Breast epithelium (tissue), 4 donors: ENCODE measurements at regions not wholly inside any gene's neighbourhood (a gene's known extent, or its start where the extent isn't known, plus 50 kb on each side); places are given as distances from the start of the nearest gene placed in this dataset.

Source experiments
- DNase-seq, 2 donors: peaks; one replicate each; pipeline ENCODE4 v3.0.0-alpha.2; 2019; ENCODE audit warnings: low spot score in 2 of 2
- H3K27ac ChIP-seq, 2 donors: fragments of 200-600 bp; sonication (generic) in 1 of 2; one replicate each; pipeline ENCODE4 v1.5.1; 2016 to 2019; ENCODE audit warnings: mild to moderate bottlenecking in 1 of 2
- H3K27me3 ChIP-seq, 2 donors: fragments of 200-600 bp; sonication (generic) in 1 of 2; one replicate each; pipeline versions ENCODE4 v1.5.1 to v1.6.0; 2017 to 2019; ENCODE audit warnings: control low read depth in 1 of 2, mild to moderate bottlenecking in 1 of 2
- H3K36me3 ChIP-seq: fragments of 200-600 bp; one replicate; pipeline ENCODE4 v1.5.1; 2019
- H3K4me1 ChIP-seq, 2 donors: fragments of 200-600 bp; sonication (generic); one replicate each; pipeline ENCODE4 v1.5.1; 2016 to 2019; ENCODE audit warnings: control low read depth in 1 of 2
- H3K4me3 ChIP-seq, 3 donors: fragments of 200-600 bp; sonication (generic); 1 replicate in 2 of 3; 2 replicates in 1 of 3; pipeline ENCODE4 v1.5.1; 2016 to 2019; ENCODE audit warnings: mild to moderate bottlenecking in 3 of 3, moderate library complexity in 2 of 3
- H3K9me3 ChIP-seq, 2 donors: fragments of 200-600 bp; sonication (generic) in 1 of 2; one replicate each; pipeline ENCODE4 v1.5.1; 2016 to 2019; ENCODE audit warnings: control low read depth in 1 of 2
- CTCF ChIP-seq, 3 donors: fragments of 450-650 bp; IDR thresholded peaks; one replicate each; pipeline ENCODE4 v1.5.1; 2016 to 2017; ENCODE audit warnings: antibody characterized with exemption in 3 of 3, mild to moderate bottlenecking in 3 of 3, moderate library complexity in 3 of 3
- POLR2A ChIP-seq: fragments of 450-650 bp; IDR thresholded peaks from one replicate; pipeline ENCODE4 v1.6.1; 2016; ENCODE audit warnings: antibody characterized with exemption, mild to moderate bottlenecking, moderate library complexity
- POLR2AphosphoS5 ChIP-seq, 3 donors: sonication (generic); formaldehyde crosslinking; IDR thresholded peaks; one replicate each; pipeline ENCODE4 v1.6.1; 2017; ENCODE audit warnings: antibody characterized with exemption in 3 of 3
- intact Hi-C: fragments of 100-400 bp; cut with DNase I; formaldehyde crosslinking; loops from one replicate; pipeline ENCODE4 v1.15.1; 2023; ENCODE audit warnings: low total_unique reads

- DNase-seq: no peak
- Histone ChIP-seq H3K4me3 (no peak overlapping the region), H3K9me3 (no peaks in the 10 kb centered on the region), H3K27me3 (no peaks in the 10 kb centered on the region), H3K27ac (no peak overlapping the region), H3K36me3 (no peaks in the 10 kb centered on the region), H3K4me1 (no peaks in the 10 kb centered on the region)
- no peak for TF ChIP-seq POLR2AphosphoS5 (IDR thresholded peaks at IDR 0.05)
- no peak for TF ChIP-seq POLR2A
- TF ChIP-seq CTCF (IDR thresholded peaks at IDR 0.05): no peak
- intact Hi-C loops: no loop called here
Measured at GRCh38 chr9:118957585-118957984, 411.6 kb downstream of the BRINP1 start.

GRCh38 chr9:118959366-118959765 lies 409.9 kb downstream of the BRINP1 start:
- H3K4me3 ChIP-seq: no peak overlapping the region
- no peaks in the 10 kb centered on the region for H3K4me1 ChIP-seq
- H3K27ac ChIP-seq: no peak overlapping the region
- no peaks in the 10 kb centered on the region for H3K9me3 ChIP-seq
- no peaks in the 10 kb centered on the region for H3K27me3 ChIP-seq
- no peak for DNase-seq
- intact Hi-C loops: no loop called here
- TF ChIP-seq POLR2A (no peak), POLR2AphosphoS5 (IDR thresholded peaks at IDR 0.05) (no peak), CTCF (IDR thresholded peaks at IDR 0.05) (no peak)
- H3K36me3 ChIP-seq: no peaks in the 10 kb centered on the region

- intact Hi-C loops: no loop called here
- H3K27me3 ChIP-seq: no peaks in the 10 kb centered on the region
- no peaks in the 10 kb centered on the region for H3K9me3 ChIP-seq
- H3K4me1 ChIP-seq: no peaks in the 10 kb centered on the region
- TF ChIP-seq POLR2A: no peak
- TF ChIP-seq POLR2AphosphoS5 (IDR thresholded peaks at IDR 0.05): no peak
- TF ChIP-seq CTCF (IDR thresholded peaks at IDR 0.05): no peak
- no peak overlapping the region for H3K4me3 ChIP-seq
- no peaks in the 10 kb centered on the region for H3K36me3 ChIP-seq
- DNase-seq: no peak
- H3K27ac ChIP-seq: peak overlapping the region in 1 of 2 donors; percentile 1
Measured at GRCh38 chr9:118961857-118962256, 407.4 kb downstream of the BRINP1 start.

GRCh38 chr9:118962426-118962825 lies 406.8 kb downstream of the BRINP1 start:
- no peaks in the 10 kb centered on the region for H3K36me3 ChIP-seq
- DNase-seq: no peak
- no peaks in the 10 kb centered on the region for H3K27me3 ChIP-seq
- no peak overlapping the region for H3K4me3 ChIP-seq
- no peak for TF ChIP-seq CTCF (IDR thresholded peaks at IDR 0.05)
- TF ChIP-seq POLR2AphosphoS5 (IDR thresholded peaks at IDR 0.05): no peak
- no peak for TF ChIP-seq POLR2A
- peak overlapping the region in 1 of 2 donors; percentile 14 for H3K27ac ChIP-seq
- intact Hi-C loops: no loop called here
- H3K4me1 ChIP-seq: no peaks in the 10 kb centered on the region
- H3K9me3 ChIP-seq: no peaks in the 10 kb centered on the region

- H3K27me3 ChIP-seq: no peaks in the 10 kb centered on the region
- H3K36me3 ChIP-seq: no peaks in the 10 kb centered on the region
- no peaks in the 10 kb centered on the region for H3K9me3 ChIP-seq
- DNase-seq: no peak
- H3K4me1 ChIP-seq: no peaks in the 10 kb centered on the region
- no peak overlapping the region for H3K4me3 ChIP-seq
- intact Hi-C loops: no loop called here
- no peak overlapping the region for H3K27ac ChIP-seq
- no peak for TF ChIP-seq CTCF (IDR thresholded peaks at IDR 0.05)
- no peak for TF ChIP-seq POLR2AphosphoS5 (IDR thresholded peaks at IDR 0.05)
- no peak for TF ChIP-seq POLR2A
Measured at GRCh38 chr9:118963674-118964073, 405.6 kb downstream of the BRINP1 start.
